GM12878 (cell line): ENCODE measurements at regions not wholly inside any gene's neighbourhood (a gene's known extent, or its start where the extent isn't known, plus 50 kb on each side); places are given as distances from the start of the nearest gene placed in this dataset.

Experiments used
- ATAC-seq: fragments of 200-7000 bp; cut with Tn5 transposase; 3 replicates; pipeline ENCODE4 v1.9.1; 2020; ENCODE audit warnings: mild to moderate bottlenecking, moderate library complexity
- BruUV-seq: library from RNA; stranded (reverse); fragments of 400-500 nt; replicated peaks from 2 replicates; lab custom pipeline; 2021; lab: Mats Ljungman, UMichigan
- CTCF ChIA-PET: fragments of 300-600 bp; sonication (Branson Sonifier 250); formaldehyde crosslinking; extraction: SDS; loops from one replicate; lab custom pipeline; 2021; ENCODE audit warnings: inconsistent platforms; lab: Yijun Ruan, JAX
- POLR2A ChIA-PET: fragments of 350-600 bp; formaldehyde crosslinking; extraction: SDS; loops from one replicate; lab custom pipeline; 2021; ENCODE audit warnings: inconsistent platforms; lab: Charles Lee
- RAD21 ChIA-PET: fragments of 300-600 bp; sonication (Branson Sonifier 250); formaldehyde crosslinking; loops from one replicate; lab custom pipeline; 2023; ENCODE audit warnings: antibody characterized with exemption; ENCODE audit not compliant: unreplicated experiment; lab: Charles Lee
- SMC1A ChIA-PET: fragments of 300-600 bp; sonication (Branson Sonifier 250); formaldehyde crosslinking; loops from one replicate; lab custom pipeline; 2023; ENCODE audit not compliant: unreplicated experiment, uncharacterized antibody; lab: Charles Lee
- DNase-seq: peaks from one replicate; pipeline ENCODE4 v3.0.0-alpha.2; 2011; ENCODE audit warnings: low read depth, low spot score
- FAIRE-seq: peaks from 3 replicates; lab custom pipeline; 2011; peaks lifted over from hg19 to GRCh38; lab: Jason Lieb, UNC
- H2AFZ ChIP-seq: 2 replicates; pipeline ENCODE4 v1.6.0; 2011; ENCODE audit warnings: low read depth, low read length, control low read depth; ENCODE audit not compliant: control insufficient read depth
- H3K27ac ChIP-seq: 2 replicates; pipeline ENCODE4 v1.5.1; 2011; ENCODE audit warnings: control low read depth; ENCODE audit not compliant: control insufficient read depth, insufficient read depth
- H3K27me3 ChIP-seq, 2 experiments: replicated peaks in 1 of 2; 2 replicates each; pipeline versions ENCODE4 v1.6.0 to v1.6.1; 2011; ENCODE audit warnings: low read length in 1 of 2; ENCODE audit not compliant: control insufficient read depth in 2 of 2, insufficient read depth in 2 of 2
- H3K36me3 ChIP-seq, 2 experiments: 2 replicates each; pipeline ENCODE4 v1.5.1; 2011; ENCODE audit warnings: low read length in 1 of 2; ENCODE audit not compliant: control insufficient read depth in 2 of 2, insufficient read depth in 2 of 2
- H3K4me1 ChIP-seq: 2 replicates; pipeline ENCODE4 v1.6.1; 2011; ENCODE audit warnings: mild to moderate bottlenecking, low read length, moderate library complexity, mixed read lengths; ENCODE audit not compliant: control insufficient read depth, insufficient read depth
- H3K4me2 ChIP-seq: 2 replicates; pipeline ENCODE4 v1.6.0; 2011; ENCODE audit warnings: control low read depth; ENCODE audit not compliant: control insufficient read depth, insufficient read depth
- H3K4me3 ChIP-seq: fragments of 200-600 bp; sonication (generic); 2 replicates; pipeline ENCODE4 v1.5.1; 2016
- H3K79me2 ChIP-seq: 2 replicates; pipeline ENCODE4 v1.6.0; 2011; ENCODE audit warnings: low read length; ENCODE audit not compliant: control insufficient read depth, insufficient read depth
- H3K9ac ChIP-seq: 2 replicates; pipeline ENCODE4 v1.8.0; 2011; ENCODE audit warnings: low read length, control low read depth, mixed read lengths; ENCODE audit not compliant: control insufficient read depth, insufficient read depth
- H3K9me3 ChIP-seq: replicated peaks from 3 replicates; pipeline ENCODE4 v1.5.1; 2011; ENCODE audit warnings: mild to moderate bottlenecking, low read length; ENCODE audit not compliant: control insufficient read depth, insufficient read depth
- H4K20me1 ChIP-seq: 2 replicates; pipeline ENCODE4 v1.6.0; 2011; ENCODE audit not compliant: control insufficient read depth, insufficient read depth
- ASH2L ChIP-seq: fragments of 300-600, 200-600 bp; sonication (generic); IDR thresholded peaks from 2 replicates; pipeline ENCODE4 v1.6.1; 2017; ENCODE audit warnings: low read depth, mild to moderate bottlenecking, borderline replicate concordance
- ELK1 ChIP-seq: IDR thresholded peaks from 2 replicates; pipeline ENCODE4 v1.6.1; 2012; ENCODE audit warnings: low read depth, low read length, improper control_type of control experiment
- EZH2 ChIP-seq: IDR thresholded peaks from 2 replicates; pipeline ENCODE4 v1.6.1; 2012; ENCODE audit warnings: low read depth, mild to moderate bottlenecking, control low read depth, inconsistent platforms, low read length, borderline replicate concordance; ENCODE audit not compliant: control insufficient read depth
- FOXM1 ChIP-seq: IDR thresholded peaks from 2 replicates; pipeline ENCODE4 v1.6.1; 2012; ENCODE audit warnings: low read depth, mild to moderate bottlenecking, inconsistent platforms, low read length, moderate library complexity
- HDAC6 ChIP-seq: fragments of 200-600 bp; sonication (generic); IDR thresholded peaks from one replicate; pipeline ENCODE4 v1.8.0; 2017; ENCODE audit warnings: antibody characterized with exemption; ENCODE audit not compliant: unreplicated experiment
- HDGF ChIP-seq: fragments of 450-650 bp; IDR thresholded peaks from 2 replicates; pipeline ENCODE4 v1.6.1; 2016; ENCODE audit warnings: antibody characterized with exemption
- JUND ChIP-seq: IDR thresholded peaks from 2 replicates; pipeline ENCODE4 v1.6.1; 2012; ENCODE audit warnings: low read depth, mild to moderate bottlenecking, low read length, improper control_type of control experiment, moderate library complexity
- MTA2 ChIP-seq: fragments of 450-650 bp; IDR thresholded peaks from 2 replicates; pipeline ENCODE4 v1.6.1; 2016; ENCODE audit warnings: low read depth, mild to moderate bottlenecking, moderate library complexity
- PRDM15 ChIP-seq: fragments of 450-650 bp; formaldehyde crosslinking; IDR thresholded peaks from 2 replicates; pipeline ENCODE4 v1.4.0; 2020; ENCODE audit warnings: mild to moderate bottlenecking, moderate library complexity
- RAD51 ChIP-seq: fragments of 450-650 bp; IDR thresholded peaks from 2 replicates; pipeline ENCODE4 v1.6.1; 2016; ENCODE audit warnings: moderate library complexity, mild to moderate bottlenecking, inconsistent platforms
- RBBP5 ChIP-seq: fragments of 200-600 bp; sonication (generic); conservative IDR thresholded peaks from 2 replicates; pipeline ENCODE4 v1.6.1; 2016
- SIX5 ChIP-seq: IDR thresholded peaks from 2 replicates; pipeline ENCODE4 v1.6.1; 2011; ENCODE audit warnings: mild to moderate bottlenecking, low read depth, low read length, moderate library complexity; ENCODE audit not compliant: severe bottlenecking
- SMAD1 ChIP-seq: fragments of 450-650 bp; IDR thresholded peaks from 2 replicates; pipeline ENCODE4 v1.6.1; 2018; ENCODE audit warnings: mild to moderate bottlenecking, low read depth; ENCODE audit not compliant: partially characterized antibody
- SMC3 ChIP-seq: IDR thresholded peaks from 2 replicates; pipeline ENCODE4 v1.6.1; 2011; ENCODE audit warnings: low read length, improper control_type of control experiment, borderline replicate concordance
- ZBTB4 ChIP-seq: fragments of 450-650 bp; formaldehyde crosslinking; IDR thresholded peaks from 2 replicates; pipeline ENCODE4 v1.4.0; 2022; ENCODE audit warnings: mild to moderate bottlenecking, moderate library complexity
- WGBS: methylation state at CpG from one replicate; pipeline ENCODE4 v1.1.6; 2016; ENCODE audit warnings: low lambda C conversion rate; ENCODE audit not compliant: insufficient replicate concordance, insufficient coverage; ENCODE audit errors: missing lambda C conversion rate; 5-methylcytosine and 5-hydroxymethylcytosine counted together
- in situ Hi-C: fragments of 300-500 bp; cut with MboI; formaldehyde crosslinking; loops from 9 replicates; pipeline ENCODE4 v1.14.3; 2018; ENCODE audit warnings: mixed read lengths
- intact Hi-C: fragments of 100-400 bp; cut with micrococcal nuclease; formaldehyde crosslinking; loops from one replicate; pipeline ENCODE4 v1.14.2; 2022; ENCODE audit not compliant: unreplicated experiment
- TF ChIP-seq, protein P1 (sequence below): IDR thresholded peaks from 2 replicates; pipeline ENCODE4 v1.6.1; 2011; ENCODE audit warnings: mild to moderate bottlenecking, low read depth, low read length, moderate library complexity; ENCODE audit not compliant: insufficient replicate concordance

- intact Hi-C loops (no loop called here), in situ Hi-C loops (no loop called here)
- ATAC-seq (no peak), FAIRE-seq (no peak), DNase-seq (no peak)
- ChIA-PET POLR2A (no interaction called here), SMC1A (no interaction called here), RAD21 (no interaction called here), CTCF (no interaction called here)
- H3K4me2 ChIP-seq = no peak overlapping the region
- 68% methylated on average over 31 of the region's 34 CpGs for WGBS
- H3K4me1 ChIP-seq = no peaks in the 10 kb centered on the region
- BruUV-seq = no TSS peak
- H3K4me3 ChIP-seq = no peak overlapping the region
- no peaks in the 10 kb centered on the region for H4K20me1 ChIP-seq
- no peaks in the 10 kb centered on the region for H3K36me3 ChIP-seq
- H3K27ac ChIP-seq = no peak overlapping the region
- no peak overlapping the region for H3K9ac ChIP-seq
- TF ChIP-seq JUND (no peak), SMC3 (no peak), EZH2 (no peak), SIX5 (no peak), ZBTB4 (no peak), PRDM15 (CRISPR knock-in tag) (no peak), SMAD1 (no peak), ASH2L (no peak), HDAC6 (no peak), RBBP5 (no peak), HDGF (no peak), ELK1 (no peak), RAD51 (no peak), FOXM1 (no peak), MTA2 (no peak)
- TF ChIP-seq, protein P1, sequence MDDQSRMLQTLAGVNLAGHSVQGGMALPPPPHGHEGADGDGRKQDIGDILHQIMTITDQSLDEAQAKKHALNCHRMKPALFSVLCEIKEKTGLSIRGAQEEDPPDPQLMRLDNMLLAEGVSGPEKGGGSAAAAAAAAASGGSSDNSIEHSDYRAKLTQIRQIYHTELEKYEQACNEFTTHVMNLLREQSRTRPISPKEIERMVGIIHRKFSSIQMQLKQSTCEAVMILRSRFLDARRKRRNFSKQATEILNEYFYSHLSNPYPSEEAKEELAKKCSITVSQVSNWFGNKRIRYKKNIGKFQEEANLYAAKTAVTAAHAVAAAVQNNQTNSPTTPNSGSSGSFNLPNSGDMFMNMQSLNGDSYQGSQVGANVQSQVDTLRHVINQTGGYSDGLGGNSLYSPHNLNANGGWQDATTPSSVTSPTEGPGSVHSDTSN = no peak
- H3K79me2 ChIP-seq = no peaks in the 10 kb centered on the region
- H3K27me3 ChIP-seq = no peaks in the 10 kb centered on the region
- no peak overlapping the region for H2AFZ ChIP-seq
- no peaks in the 10 kb centered on the region; the same call in 2 of the 3 replicates for H3K9me3 ChIP-seq
Measured at GRCh38 chr22:48265000-48265625, 1502.7 kb downstream of the TBC1D22A start.
